Loucy (cell line): ENCODE measurements at regions not wholly inside any gene's neighbourhood (a gene's known extent, or its start where the extent isn't known, plus 50 kb on each side); places are given as distances from the start of the nearest gene placed in this dataset.

Experiments used
- EZH2phosphoT487 ChIP-seq: fragments of 200-600 bp; IDR thresholded peaks from 2 replicates; pipeline ENCODE4 v1.6.1; 2018; ENCODE audit warnings: antibody characterized with exemption, mild to moderate bottlenecking, moderate library complexity, borderline replicate concordance
- TF ChIP-seq, protein P1 (sequence below): fragments of 200-600 bp; sonication (generic); conservative IDR thresholded peaks from 2 replicates; pipeline ENCODE4 v1.5.1; 2014; ENCODE audit warnings: mild to moderate bottlenecking, antibody characterized with exemption, low read length

DNA sequence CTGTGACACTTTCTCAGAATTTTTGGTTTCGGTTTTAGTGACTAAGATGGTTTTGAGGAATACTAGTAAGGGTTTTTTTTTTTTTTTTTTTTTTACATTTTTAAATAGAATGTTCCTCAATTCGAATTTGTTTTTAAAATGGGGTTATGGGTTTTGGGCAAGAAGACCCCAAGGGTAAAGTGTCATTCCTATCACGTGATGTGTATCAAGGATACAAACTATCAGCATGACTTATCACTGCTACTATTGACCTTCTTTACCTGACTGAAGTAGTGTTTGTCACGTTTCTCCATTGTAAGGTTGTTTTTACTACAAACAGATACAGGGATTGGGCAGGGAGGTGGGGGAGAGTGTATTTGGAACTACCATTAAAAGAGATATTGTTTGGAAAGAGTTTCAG is 781.1 kb upstream of the ADGRL4 start:
- TF ChIP-seq, protein P1, sequence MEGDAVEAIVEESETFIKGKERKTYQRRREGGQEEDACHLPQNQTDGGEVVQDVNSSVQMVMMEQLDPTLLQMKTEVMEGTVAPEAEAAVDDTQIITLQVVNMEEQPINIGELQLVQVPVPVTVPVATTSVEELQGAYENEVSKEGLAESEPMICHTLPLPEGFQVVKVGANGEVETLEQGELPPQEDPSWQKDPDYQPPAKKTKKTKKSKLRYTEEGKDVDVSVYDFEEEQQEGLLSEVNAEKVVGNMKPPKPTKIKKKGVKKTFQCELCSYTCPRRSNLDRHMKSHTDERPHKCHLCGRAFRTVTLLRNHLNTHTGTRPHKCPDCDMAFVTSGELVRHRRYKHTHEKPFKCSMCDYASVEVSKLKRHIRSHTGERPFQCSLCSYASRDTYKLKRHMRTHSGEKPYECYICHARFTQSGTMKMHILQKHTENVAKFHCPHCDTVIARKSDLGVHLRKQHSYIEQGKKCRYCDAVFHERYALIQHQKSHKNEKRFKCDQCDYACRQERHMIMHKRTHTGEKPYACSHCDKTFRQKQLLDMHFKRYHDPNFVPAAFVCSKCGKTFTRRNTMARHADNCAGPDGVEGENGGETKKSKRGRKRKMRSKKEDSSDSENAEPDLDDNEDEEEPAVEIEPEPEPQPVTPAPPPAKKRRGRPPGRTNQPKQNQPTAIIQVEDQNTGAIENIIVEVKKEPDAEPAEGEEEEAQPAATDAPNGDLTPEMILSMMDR, result no peak
- TF ChIP-seq EZH2phosphoT487, result no peak
